ENCODE measurements at regions not wholly inside any gene's neighbourhood (a gene's known extent, or its start where the extent isn't known, plus 50 kb on each side); places are given as distances from the start of the nearest gene placed in this dataset.

DNA sequence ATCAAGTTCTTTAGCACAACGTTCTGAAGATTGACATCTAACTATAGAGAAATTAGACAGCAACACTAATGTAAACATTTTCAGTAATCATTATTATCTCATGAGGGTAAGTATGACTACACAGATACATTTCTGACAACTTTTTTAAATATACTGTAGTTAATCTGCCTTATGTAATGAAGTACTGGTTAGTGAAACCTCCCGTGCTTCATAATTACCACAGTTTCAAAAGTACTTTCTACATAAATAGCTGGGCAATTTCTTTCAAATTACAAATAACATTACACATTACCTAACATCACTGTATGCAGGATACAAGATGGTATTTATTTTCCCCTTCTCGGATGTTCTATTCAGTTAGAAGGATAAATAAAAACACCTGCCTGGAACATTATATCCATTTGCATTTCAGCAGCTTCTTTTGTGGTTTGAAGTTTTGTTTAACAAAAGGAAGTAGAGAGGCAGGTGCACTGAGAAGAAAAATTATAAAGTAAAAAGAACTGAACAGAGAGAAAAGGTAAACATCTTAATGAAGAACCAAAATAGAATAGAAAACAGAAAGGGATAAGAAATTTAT, 1241.5 kb upstream of the GBE1 start:
- TF ChIP-seq, protein P1, sequence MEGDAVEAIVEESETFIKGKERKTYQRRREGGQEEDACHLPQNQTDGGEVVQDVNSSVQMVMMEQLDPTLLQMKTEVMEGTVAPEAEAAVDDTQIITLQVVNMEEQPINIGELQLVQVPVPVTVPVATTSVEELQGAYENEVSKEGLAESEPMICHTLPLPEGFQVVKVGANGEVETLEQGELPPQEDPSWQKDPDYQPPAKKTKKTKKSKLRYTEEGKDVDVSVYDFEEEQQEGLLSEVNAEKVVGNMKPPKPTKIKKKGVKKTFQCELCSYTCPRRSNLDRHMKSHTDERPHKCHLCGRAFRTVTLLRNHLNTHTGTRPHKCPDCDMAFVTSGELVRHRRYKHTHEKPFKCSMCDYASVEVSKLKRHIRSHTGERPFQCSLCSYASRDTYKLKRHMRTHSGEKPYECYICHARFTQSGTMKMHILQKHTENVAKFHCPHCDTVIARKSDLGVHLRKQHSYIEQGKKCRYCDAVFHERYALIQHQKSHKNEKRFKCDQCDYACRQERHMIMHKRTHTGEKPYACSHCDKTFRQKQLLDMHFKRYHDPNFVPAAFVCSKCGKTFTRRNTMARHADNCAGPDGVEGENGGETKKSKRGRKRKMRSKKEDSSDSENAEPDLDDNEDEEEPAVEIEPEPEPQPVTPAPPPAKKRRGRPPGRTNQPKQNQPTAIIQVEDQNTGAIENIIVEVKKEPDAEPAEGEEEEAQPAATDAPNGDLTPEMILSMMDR (IDR thresholded peaks at IDR 0.05; ENCODE audit: insufficient read depth, low read length), result no peak
- no peak for TF ChIP-seq POLR2AphosphoS5 (IDR thresholded peaks at IDR 0.05; ENCODE audit: low read depth)
- TF ChIP-seq GABPA (IDR thresholded peaks at IDR 0.05; ENCODE audit: low read depth), result no peak
- TF ChIP-seq, protein P2, sequence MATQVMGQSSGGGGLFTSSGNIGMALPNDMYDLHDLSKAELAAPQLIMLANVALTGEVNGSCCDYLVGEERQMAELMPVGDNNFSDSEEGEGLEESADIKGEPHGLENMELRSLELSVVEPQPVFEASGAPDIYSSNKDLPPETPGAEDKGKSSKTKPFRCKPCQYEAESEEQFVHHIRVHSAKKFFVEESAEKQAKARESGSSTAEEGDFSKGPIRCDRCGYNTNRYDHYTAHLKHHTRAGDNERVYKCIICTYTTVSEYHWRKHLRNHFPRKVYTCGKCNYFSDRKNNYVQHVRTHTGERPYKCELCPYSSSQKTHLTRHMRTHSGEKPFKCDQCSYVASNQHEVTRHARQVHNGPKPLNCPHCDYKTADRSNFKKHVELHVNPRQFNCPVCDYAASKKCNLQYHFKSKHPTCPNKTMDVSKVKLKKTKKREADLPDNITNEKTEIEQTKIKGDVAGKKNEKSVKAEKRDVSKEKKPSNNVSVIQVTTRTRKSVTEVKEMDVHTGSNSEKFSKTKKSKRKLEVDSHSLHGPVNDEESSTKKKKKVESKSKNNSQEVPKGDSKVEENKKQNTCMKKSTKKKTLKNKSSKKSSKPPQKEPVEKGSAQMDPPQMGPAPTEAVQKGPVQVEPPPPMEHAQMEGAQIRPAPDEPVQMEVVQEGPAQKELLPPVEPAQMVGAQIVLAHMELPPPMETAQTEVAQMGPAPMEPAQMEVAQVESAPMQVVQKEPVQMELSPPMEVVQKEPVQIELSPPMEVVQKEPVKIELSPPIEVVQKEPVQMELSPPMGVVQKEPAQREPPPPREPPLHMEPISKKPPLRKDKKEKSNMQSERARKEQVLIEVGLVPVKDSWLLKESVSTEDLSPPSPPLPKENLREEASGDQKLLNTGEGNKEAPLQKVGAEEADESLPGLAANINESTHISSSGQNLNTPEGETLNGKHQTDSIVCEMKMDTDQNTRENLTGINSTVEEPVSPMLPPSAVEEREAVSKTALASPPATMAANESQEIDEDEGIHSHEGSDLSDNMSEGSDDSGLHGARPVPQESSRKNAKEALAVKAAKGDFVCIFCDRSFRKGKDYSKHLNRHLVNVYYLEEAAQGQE (IDR thresholded peaks at IDR 0.05; ENCODE audit: insufficient replicate concordance, low read depth), result no peak
- TF ChIP-seq SPI1 (IDR thresholded peaks at IDR 0.05; ENCODE audit: borderline replicate concordance, low read depth), result no peak

Measured in HL-60 (cell line).